ENCODE measurements at regions not wholly inside any gene's neighbourhood (a gene's known extent, or its start where the extent isn't known, plus 50 kb on each side); places are given as distances from the start of the nearest gene placed in this dataset.

- DNase-seq (no peak), ATAC-seq (replicated peaks) (no peak)
- Mint-ChIP-seq H3K27ac (no peak overlapping the region), H3K4me3 (no peak overlapping the region), H3K27me3 (peaks cover 64 to 98% of the 10 kb centered on the region in 2 donors), H3K4me1 (ENCODE audit: low read depth in 2 of 2) (no peaks in the 10 kb centered on the region), H3K36me3 (ENCODE audit: insufficient read depth) (no peaks in the 10 kb centered on the region), H3K9me3 (no peaks in the 10 kb centered on the region)
Observed at GRCh38 chr3:10766049-10766705, 49.9 kb upstream of the SLC6A11 start.
